Testis (tissue), 2 donors: ENCODE measurements at regions not wholly inside any gene's neighbourhood (a gene's known extent, or its start where the extent isn't known, plus 50 kb on each side); places are given as distances from the start of the nearest gene placed in this dataset.

Experiments
- CTCF ChIP-seq, 3 experiments: fragments of 450-650 bp in 2 of 3; fragments of 200-600 bp in 1 of 3; sonication (generic) in 1 of 3; IDR thresholded peaks; one replicate each; pipeline ENCODE4 v1.5.1; 2016 to 2019; ENCODE audit warnings: antibody characterized with exemption in 3 of 3, mild to moderate bottlenecking in 2 of 3, moderate library complexity in 1 of 3
- POLR2A ChIP-seq: fragments of 450-650 bp; IDR thresholded peaks from one replicate; pipeline ENCODE4 v1.6.1; 2017; ENCODE audit warnings: antibody characterized with exemption, mild to moderate bottlenecking, moderate library complexity

GRCh38 chr6:168732676-168733075, 291.7 kb downstream of the SMOC2 start:
- TF ChIP-seq CTCF (IDR thresholded peaks at IDR 0.05) = no peak
- TF ChIP-seq POLR2A = no peak
